Testis (tissue), 2 donors: ENCODE measurements at regions not wholly inside any gene's neighbourhood (a gene's known extent, or its start where the extent isn't known, plus 50 kb on each side); places are given as distances from the start of the nearest gene placed in this dataset.

Source experiments
- CTCF ChIP-seq, 3 experiments: fragments of 450-650 bp in 2 of 3; fragments of 200-600 bp in 1 of 3; sonication (generic) in 1 of 3; IDR thresholded peaks; one replicate each; pipeline ENCODE4 v1.5.1; 2016 to 2019; ENCODE audit warnings: antibody characterized with exemption in 3 of 3, mild to moderate bottlenecking in 2 of 3, moderate library complexity in 1 of 3
- POLR2A ChIP-seq: fragments of 450-650 bp; IDR thresholded peaks from one replicate; pipeline ENCODE4 v1.6.1; 2017; ENCODE audit warnings: antibody characterized with exemption, mild to moderate bottlenecking, moderate library complexity

GRCh38 chr5:3365501-3366215 is 230.0 kb upstream of the IRX1 start:
- no peak for TF ChIP-seq POLR2A
- TF ChIP-seq CTCF (IDR thresholded peaks at IDR 0.05) = no peak
